Kidney epithelial cell (primary cell): ENCODE measurements at regions not wholly inside any gene's neighbourhood (a gene's known extent, or its start where the extent isn't known, plus 50 kb on each side); places are given as distances from the start of the nearest gene placed in this dataset.

Source experiments
- DNase-seq: peaks from one replicate; pipeline ENCODE4 v3.0.0-alpha.2; 2010; ENCODE audit warnings: low read depth
- H3K27me3 ChIP-seq: 2 replicates; pipeline ENCODE4 v1.6.0; 2011; ENCODE audit warnings: low read length; ENCODE audit not compliant: control insufficient read depth, insufficient read depth
- H3K36me3 ChIP-seq: 2 replicates; pipeline ENCODE4 v1.5.1; 2011; ENCODE audit warnings: low read length; ENCODE audit not compliant: control insufficient read depth, insufficient read depth
- H3K4me3 ChIP-seq: 2 replicates; pipeline ENCODE4 v1.5.1; 2011; ENCODE audit warnings: low read depth, mild to moderate bottlenecking, control low read depth, low read length
- TF ChIP-seq, protein P1 (sequence below): IDR thresholded peaks from 2 replicates; pipeline ENCODE4 v1.5.1; 2011; ENCODE audit warnings: mild to moderate bottlenecking, moderate library complexity, low read length, control low read depth, inconsistent platforms; ENCODE audit not compliant: insufficient read depth, poor library complexity, severe bottlenecking

DNA sequence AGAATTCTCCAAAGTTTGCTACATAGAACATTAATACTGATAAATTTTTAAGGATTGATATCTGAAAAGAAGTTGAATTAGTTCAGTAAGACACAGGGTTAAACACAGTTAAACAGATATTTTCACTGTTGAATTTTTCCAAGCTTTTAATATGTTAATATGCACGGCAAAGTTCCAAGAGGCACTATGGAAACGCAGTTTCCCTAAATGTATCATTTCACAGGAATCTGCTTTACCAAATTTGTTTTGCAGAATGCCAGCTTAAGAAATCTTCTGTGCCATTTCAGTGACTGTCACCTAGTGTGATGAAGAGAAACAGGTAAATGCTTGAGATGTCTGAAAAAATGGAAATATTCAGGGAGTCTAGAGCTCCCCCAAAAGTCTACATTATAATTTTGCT is 395.9 kb upstream of the GRIA3 start:
- no peak for DNase-seq
- H3K27me3 ChIP-seq = no peaks in the 10 kb centered on the region
- TF ChIP-seq, protein P1, sequence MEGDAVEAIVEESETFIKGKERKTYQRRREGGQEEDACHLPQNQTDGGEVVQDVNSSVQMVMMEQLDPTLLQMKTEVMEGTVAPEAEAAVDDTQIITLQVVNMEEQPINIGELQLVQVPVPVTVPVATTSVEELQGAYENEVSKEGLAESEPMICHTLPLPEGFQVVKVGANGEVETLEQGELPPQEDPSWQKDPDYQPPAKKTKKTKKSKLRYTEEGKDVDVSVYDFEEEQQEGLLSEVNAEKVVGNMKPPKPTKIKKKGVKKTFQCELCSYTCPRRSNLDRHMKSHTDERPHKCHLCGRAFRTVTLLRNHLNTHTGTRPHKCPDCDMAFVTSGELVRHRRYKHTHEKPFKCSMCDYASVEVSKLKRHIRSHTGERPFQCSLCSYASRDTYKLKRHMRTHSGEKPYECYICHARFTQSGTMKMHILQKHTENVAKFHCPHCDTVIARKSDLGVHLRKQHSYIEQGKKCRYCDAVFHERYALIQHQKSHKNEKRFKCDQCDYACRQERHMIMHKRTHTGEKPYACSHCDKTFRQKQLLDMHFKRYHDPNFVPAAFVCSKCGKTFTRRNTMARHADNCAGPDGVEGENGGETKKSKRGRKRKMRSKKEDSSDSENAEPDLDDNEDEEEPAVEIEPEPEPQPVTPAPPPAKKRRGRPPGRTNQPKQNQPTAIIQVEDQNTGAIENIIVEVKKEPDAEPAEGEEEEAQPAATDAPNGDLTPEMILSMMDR = no peak
- no peaks in the 10 kb centered on the region for H3K36me3 ChIP-seq
- no peak overlapping the region for H3K4me3 ChIP-seq

DNA sequence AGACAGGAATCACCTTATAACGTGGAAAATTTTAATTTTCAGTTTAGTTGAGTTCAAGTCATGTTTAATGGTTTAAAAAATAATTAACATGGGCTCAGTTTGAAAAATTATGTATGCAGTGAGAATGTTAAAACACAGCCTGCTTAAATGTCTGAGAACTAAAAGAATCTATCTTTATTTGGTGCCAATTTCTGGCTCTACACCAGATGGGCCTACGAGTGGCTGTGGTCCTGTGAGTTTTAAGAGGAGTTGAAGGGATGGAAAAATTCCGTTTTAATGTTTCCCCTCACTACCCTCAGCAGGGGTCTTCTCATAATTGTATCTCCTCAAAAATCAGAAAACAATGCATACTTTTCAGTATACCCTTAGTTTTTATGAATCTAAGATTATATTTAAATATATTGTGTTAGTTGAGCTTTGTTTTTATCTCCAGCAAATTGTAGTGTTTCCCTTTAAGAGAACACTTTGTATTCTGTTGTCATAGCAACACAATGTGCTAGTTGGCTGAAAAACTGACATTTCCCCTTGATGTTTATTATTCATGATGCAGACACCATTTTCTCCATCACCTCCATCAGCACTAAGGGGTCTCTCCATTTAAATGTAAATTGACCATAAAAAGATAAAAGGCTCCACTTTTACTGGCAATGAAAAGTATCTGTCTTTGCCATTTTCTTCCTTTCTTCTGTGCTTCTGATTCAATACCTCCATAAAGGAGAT is 393.5 kb upstream of the GRIA3 start:
- DNase-seq = no peak
- no peaks in the 10 kb centered on the region for H3K27me3 ChIP-seq
- no peaks in the 10 kb centered on the region for H3K36me3 ChIP-seq
- H3K4me3 ChIP-seq = no peak overlapping the region
- TF ChIP-seq, protein P1 = no peak

DNA sequence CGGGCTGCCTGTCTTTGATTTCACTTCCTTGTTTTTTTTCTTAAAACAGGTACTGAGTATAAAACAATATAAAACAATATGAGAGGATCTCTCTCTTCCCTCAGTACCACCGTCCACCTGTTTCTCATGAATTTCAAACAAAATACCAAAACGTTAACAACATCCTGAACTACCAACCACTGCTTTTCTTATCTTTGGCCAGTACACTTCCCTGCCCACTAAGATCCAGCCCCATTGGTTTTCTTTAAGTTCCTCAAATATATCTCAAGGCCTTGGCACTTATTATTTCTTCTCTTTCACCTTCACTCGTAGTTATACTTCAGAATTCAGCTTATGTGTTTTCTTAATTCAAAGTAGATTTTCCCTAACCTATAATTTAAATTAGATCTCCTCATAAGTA is 370.2 kb upstream of the GRIA3 start:
- Histone ChIP-seq H3K36me3 (no peaks in the 10 kb centered on the region), H3K27me3 (no peaks in the 10 kb centered on the region), H3K4me3 (no peak overlapping the region)
- TF ChIP-seq, protein P1 = no peak
- no peak for DNase-seq

DNA sequence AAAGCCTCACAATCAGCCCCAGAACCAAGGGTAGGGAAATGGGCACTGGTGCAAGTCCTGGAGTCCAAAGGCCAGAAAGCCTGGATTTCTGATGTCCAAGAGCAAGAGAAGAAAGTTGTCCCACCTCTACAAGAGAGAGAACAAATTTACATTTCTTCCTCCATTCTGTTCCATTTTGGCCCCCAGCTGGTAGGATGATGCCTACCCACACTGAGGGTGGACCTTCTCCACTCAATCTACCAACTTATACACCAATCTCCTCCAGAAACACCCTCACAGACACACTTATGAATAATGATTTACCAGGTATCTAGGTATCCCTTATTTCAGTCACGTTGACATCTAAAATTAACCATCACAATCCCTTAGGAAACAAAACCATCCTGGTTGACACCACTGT is 367.8 kb upstream of the GRIA3 start:
- Histone ChIP-seq H3K27me3 (no peaks in the 10 kb centered on the region), H3K36me3 (no peaks in the 10 kb centered on the region), H3K4me3 (no peak overlapping the region)
- no peak for DNase-seq
- TF ChIP-seq, protein P1 = no peak

DNA sequence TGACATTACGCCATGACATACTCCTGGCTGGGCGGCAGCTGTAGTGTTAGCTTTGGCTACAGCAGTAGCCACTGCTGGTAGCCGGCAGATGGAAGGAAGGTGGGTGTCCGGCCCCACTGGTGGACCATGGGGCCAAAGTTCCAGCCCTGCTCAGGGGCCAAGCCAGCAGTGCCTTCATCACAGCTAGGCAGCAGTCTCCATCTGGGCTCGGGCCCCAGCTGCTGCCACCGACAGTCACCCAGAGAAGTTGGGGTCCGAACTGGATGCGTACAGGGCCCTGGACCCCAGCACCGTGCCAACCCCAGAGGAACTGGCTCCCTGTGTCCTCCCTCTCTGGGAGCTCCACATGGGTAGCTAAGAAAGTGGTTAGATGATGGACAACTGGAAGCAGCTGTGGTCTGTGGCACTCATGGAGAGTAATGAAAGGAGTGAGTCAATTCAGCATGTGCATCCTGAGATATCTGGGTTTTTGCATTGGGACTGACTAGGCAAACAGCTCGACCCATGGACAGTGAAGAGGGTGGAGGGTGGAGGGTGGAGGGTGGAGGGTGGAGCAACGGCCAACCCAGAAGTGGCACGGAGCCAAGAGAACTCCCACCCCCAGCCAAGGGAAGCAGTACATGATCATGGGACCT is 366.6 kb upstream of the GRIA3 start:
- TF ChIP-seq, protein P1 = no peak
- no peak overlapping the region for H3K4me3 ChIP-seq
- H3K36me3 ChIP-seq = no peaks in the 10 kb centered on the region
- H3K27me3 ChIP-seq = no peaks in the 10 kb centered on the region
- DNase-seq = no peak

DNA sequence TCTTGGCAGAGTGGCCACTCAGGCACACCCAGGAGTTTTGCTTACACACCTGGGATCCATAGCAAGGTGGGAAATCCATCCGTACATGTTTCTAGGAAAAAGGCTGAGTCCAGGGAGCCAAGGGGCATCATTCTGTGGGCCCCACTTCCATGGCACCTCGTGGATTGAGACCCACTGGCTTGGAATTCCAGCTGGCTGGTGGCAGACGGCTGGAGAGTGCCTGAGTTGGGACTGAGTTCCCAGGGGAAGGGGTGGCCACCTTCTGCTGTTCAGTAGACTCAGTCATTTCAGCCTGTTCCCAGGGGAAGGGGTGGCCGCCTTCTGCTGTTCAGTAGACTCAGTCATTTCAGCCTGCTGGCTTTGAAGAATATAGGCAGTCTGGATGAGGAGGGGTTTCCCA is 366.0 kb upstream of the GRIA3 start:
- TF ChIP-seq, protein P1 = no peak
- no peak for DNase-seq
- Histone ChIP-seq H3K4me3 (no peak overlapping the region), H3K27me3 (no peaks in the 10 kb centered on the region), H3K36me3 (no peaks in the 10 kb centered on the region)
